LNCaP clone FGC (cell line): ENCODE measurements at regions not wholly inside any gene's neighbourhood (a gene's known extent, or its start where the extent isn't known, plus 50 kb on each side); places are given as distances from the start of the nearest gene placed in this dataset.

Experiments
- DNase-seq: peaks from one replicate; pipeline ENCODE4 v3.0.0-alpha.2; 2011; ENCODE audit warnings: low read depth
- H3K4me3 ChIP-seq: 2 replicates; pipeline ENCODE4 v1.5.1; 2011; ENCODE audit warnings: mild to moderate bottlenecking, low read depth, low read length, control low read depth
- CTCF ChIP-seq: IDR thresholded peaks from 2 replicates; pipeline ENCODE4 v1.5.1; 2012; ENCODE audit warnings: mild to moderate bottlenecking; ENCODE audit not compliant: control insufficient read depth, insufficient read depth; ENCODE audit errors: extremely low read depth

GRCh38 chr7:93048136-93048930 is 69.4 kb downstream of the SAMD9 start:
- no peak for TF ChIP-seq CTCF
- H3K4me3 ChIP-seq, result no peak overlapping the region
- no peak for DNase-seq

GRCh38 chr7:93047514-93048099 is 70.2 kb downstream of the SAMD9 start:
- no peak for TF ChIP-seq CTCF
- DNase-seq, result no peak
- H3K4me3 ChIP-seq, result no peak overlapping the region

GRCh38 chr7:93046641-93047040 is 71.1 kb downstream of the SAMD9 start:
- no peak overlapping the region for H3K4me3 ChIP-seq
- TF ChIP-seq CTCF, result no peak
- no peak for DNase-seq

GRCh38 chr7:93044147-93044810 is 73.5 kb downstream of the SAMD9 start:
- DNase-seq, result no peak
- no peak overlapping the region for H3K4me3 ChIP-seq
- no peak for TF ChIP-seq CTCF

- no peak for DNase-seq
- no peak overlapping the region for H3K4me3 ChIP-seq
- TF ChIP-seq CTCF, result no peak
Observed at GRCh38 chr7:93043385-93043985, 74.3 kb downstream of the SAMD9 start.

- H3K4me3 ChIP-seq, result no peak overlapping the region
- no peak for DNase-seq
- no peak for TF ChIP-seq CTCF
Observed at GRCh38 chr7:93040355-93040754, 77.4 kb downstream of the SAMD9 start.
